ENCODE measurements at regions not wholly inside any gene's neighbourhood (a gene's known extent, or its start where the extent isn't known, plus 50 kb on each side); places are given as distances from the start of the nearest gene placed in this dataset.

- Histone ChIP-seq H3K27me3 (ENCODE audit: control insufficient read depth in 2 of 2, insufficient read depth in 2 of 2, low read length in 2 of 2) (no peaks in the 10 kb centered on the region), H4K20me1 (replicated peaks; ENCODE audit: control insufficient read depth, extremely low read depth, insufficient read depth, low read length) (no peaks in the 10 kb centered on the region), H3K4me2 (ENCODE audit: insufficient read depth, low read length) (no peak overlapping the region), H3K9me1 (replicated peaks; ENCODE audit: control insufficient read depth, extremely low read depth, insufficient read depth, low read length) (no peaks in the 10 kb centered on the region), H3K4me3 (replicated peaks in 1 of 3; ENCODE audit: insufficient read depth in 1 of 3, low read depth in 1 of 3, low read length in 3 of 3) (no peak overlapping the region), H3K9ac (replicated peaks; ENCODE audit: extremely low read depth, insufficient read depth, low read length) (no peak overlapping the region), H3K27ac (ENCODE audit: insufficient read depth, low read depth, low read length) (no peak overlapping the region), H3K9me3 (replicated peaks; ENCODE audit: control insufficient read depth, insufficient read depth, low read length) (no peaks in the 10 kb centered on the region), H3K79me2 (ENCODE audit: control insufficient read depth, insufficient read depth, low read length) (no peaks in the 10 kb centered on the region), H2AFZ (ENCODE audit: low read depth, low read length) (no peak overlapping the region), H3K4me1 (ENCODE audit: control insufficient read depth, extremely low read depth, insufficient read depth, low read length) (no peaks in the 10 kb centered on the region), H3K36me3 (ENCODE audit: control insufficient read depth in 2 of 2, extremely low read depth in 1 of 2, insufficient read depth in 2 of 2, low read length in 2 of 2) (no peaks in the 10 kb centered on the region)
- TF ChIP-seq POLR2AphosphoS5 (IDR thresholded peaks at IDR 0.05; ENCODE audit: insufficient read depth, low read depth, low read length) (no peak), JUN (IDR thresholded peaks at IDR 0.05; ENCODE audit: borderline replicate concordance, insufficient read depth, insufficient read length, low read depth) (no peak), EZH2 (IDR thresholded peaks at IDR 0.05; ENCODE audit: borderline replicate concordance, low read depth, low read length, severe bottlenecking) (no peak), GATA2 (IDR thresholded peaks at IDR 0.05; ENCODE audit: insufficient read depth, insufficient read length, low read depth, low read length) (no peak), MYC (IDR thresholded peaks at IDR 0.05; ENCODE audit: low read depth, low read length) (no peak), MAX (IDR thresholded peaks at IDR 0.05; ENCODE audit: insufficient read depth, insufficient read length) (no peak), CTCF (IDR thresholded peaks at IDR 0.05; ENCODE audit: extremely low read depth in 1 of 2, insufficient read depth in 1 of 2, low read depth in 1 of 2, low read length in 2 of 2) (no peak), FOS (IDR thresholded peaks at IDR 0.05; ENCODE audit: borderline replicate concordance, insufficient read depth, low read length) (no peak), POLR2A (IDR thresholded peaks at IDR 0.05; ENCODE audit: low read depth, low read length) (no peak)
- dilution Hi-C loops (cut with MboI; ENCODE audit: extremely low pct_ligation_motif_present, low sequenced_read_pairs) (no loop called here), intact Hi-C loops (cut with micrococcal nuclease) (no loop called here)
- ChIA-PET POLR2A (no interaction called here), CTCF (no interaction called here)
- DNase-seq (ENCODE audit: low read depth, low spot score): no peak
- no peak for FAIRE-seq
- no TSS peak for BruUV-seq (replicated peaks)
Measured at GRCh38 chr13:46953941-46954340, 57.1 kb upstream of the HTR2A start.
